HG03558 (cell line): ENCODE measurements at regions not wholly inside any gene's neighbourhood (a gene's known extent, or its start where the extent isn't known, plus 50 kb on each side); places are given as distances from the start of the nearest gene placed in this dataset.

Experiments used
- ATAC-seq: cut with Tn5 transposase; IDR thresholded peaks from one replicate; pipeline ENCODE4 v1.9.1; 2021; ENCODE audit warnings: moderate number of reproducible peaks; ENCODE audit not compliant: unreplicated experiment; ENCODE audit errors: extremely low read depth

GRCh38 chr1:59128784-59129227, 168.1 kb upstream of the FGGY start:
- ATAC-seq: no peak

- no peak for ATAC-seq
These were observed 164.6 kb upstream of the FGGY start for GRCh38 chr1:59132295-59132694.

- ATAC-seq: no peak
These were observed 162.9 kb upstream of the FGGY start for GRCh38 chr1:59133997-59134396.

- ATAC-seq: no peak
These were observed 161.1 kb upstream of the FGGY start for GRCh38 chr1:59135761-59136255.

- ATAC-seq: no peak
These were observed 160.2 kb upstream of the FGGY start for GRCh38 chr1:59136541-59137275.

- no peak for ATAC-seq
These were observed 159.6 kb upstream of the FGGY start for GRCh38 chr1:59137276-59137615.

- ATAC-seq: no peak
These were observed 158.9 kb upstream of the FGGY start for GRCh38 chr1:59137968-59138367.

- no peak for ATAC-seq
These were observed 158.5 kb upstream of the FGGY start for GRCh38 chr1:59138402-59138801.

GRCh38 chr1:59139396-59139795, 157.5 kb upstream of the FGGY start:
- no peak for ATAC-seq

- ATAC-seq: no peak
These were observed 155.5 kb upstream of the FGGY start for GRCh38 chr1:59141267-59141863.

GRCh38 chr1:59142311-59143132, 154.4 kb upstream of the FGGY start:
- no peak for ATAC-seq

GRCh38 chr1:59143133-59143487, 153.8 kb upstream of the FGGY start:
- ATAC-seq: no peak

- no peak for ATAC-seq
These were observed 153.1 kb upstream of the FGGY start for GRCh38 chr1:59143811-59144210.

- ATAC-seq: no peak
These were observed 151.9 kb upstream of the FGGY start for GRCh38 chr1:59144959-59145358.

GRCh38 chr1:59146056-59146455, 150.8 kb upstream of the FGGY start:
- ATAC-seq: no peak

- peak; percentile 27 for ATAC-seq
These were observed 150.1 kb upstream of the FGGY start for GRCh38 chr1:59146651-59147358.

GRCh38 chr1:59149435-59149834, 147.5 kb upstream of the FGGY start:
- ATAC-seq: no peak

- peak; percentile 53 for ATAC-seq
These were observed 146.1 kb upstream of the FGGY start for GRCh38 chr1:59150577-59151386.

GRCh38 chr1:59151387-59151761, 145.5 kb upstream of the FGGY start:
- no peak for ATAC-seq

GRCh38 chr1:59151860-59152259, 145.0 kb upstream of the FGGY start:
- no peak for ATAC-seq
